Heart left ventricle (tissue), 16 donors: ENCODE measurements at regions not wholly inside any gene's neighbourhood (a gene's known extent, or its start where the extent isn't known, plus 50 kb on each side); places are given as distances from the start of the nearest gene placed in this dataset.

Experiments
- ATAC-seq, 4 donors: fragments of 200-7000 bp; cut with Tn5 transposase; one replicate each; pipeline ENCODE4 v1.9.1; 2020 to 2022; ENCODE audit warnings: moderate library complexity in 4 of 4, mild to moderate bottlenecking in 3 of 4, moderate number of reproducible peaks in 1 of 4
- DNase-seq, 5 donors: peaks; one replicate each; pipeline ENCODE4 v3.0.0-alpha.2; 2020
- H3K27ac ChIP-seq, 12 donors: fragments of 200-600 bp; sonication (generic) in 4 of 12; one replicate each; pipeline versions ENCODE4 v1.5.0 to v1.8.0; 2016 to 2022; ENCODE audit warnings: mild to moderate bottlenecking in 2 of 12
- H3K27me3 ChIP-seq, 9 donors: fragments of 200-600 bp; sonication (generic) in 2 of 9; one replicate each; pipeline versions ENCODE4 v1.5.1 to v1.8.0; 2016 to 2022; ENCODE audit warnings: mild to moderate bottlenecking in 3 of 9
- H3K36me3 ChIP-seq, 9 donors: fragments of 200-600 bp; sonication (generic) in 2 of 9; one replicate each; pipeline versions ENCODE4 v1.5.0 to v1.8.0; 2018 to 2022; ENCODE audit warnings: mild to moderate bottlenecking in 2 of 9
- H3K4me1 ChIP-seq, 12 donors: fragments of 200-600 bp; sonication (generic) in 4 of 12; one replicate each; pipeline versions ENCODE4 v1.5.0 to v1.8.0; 2016 to 2022; ENCODE audit warnings: mild to moderate bottlenecking in 3 of 12
- H3K4me3 ChIP-seq, 12 donors: fragments of 200-600 bp; sonication (generic) in 4 of 12; one replicate each; pipeline versions ENCODE4 v1.5.0 to v1.8.0; 2017 to 2022; ENCODE audit warnings: mild to moderate bottlenecking in 9 of 12, moderate library complexity in 4 of 12
- H3K9me3 ChIP-seq, 12 donors: fragments of 200-600 bp; sonication (generic) in 4 of 12; one replicate each; pipeline versions ENCODE4 v1.5.0 to v1.8.0; 2016 to 2022; ENCODE audit warnings: mild to moderate bottlenecking in 1 of 12
- CTCF ChIP-seq, 12 donors: fragments of 200-600 bp; sonication (generic) in 4 of 12; IDR thresholded peaks; one replicate each; pipeline versions ENCODE4 v1.5.0 to v1.8.0; 2018 to 2022; ENCODE audit warnings: antibody characterized with exemption in 12 of 12, mild to moderate bottlenecking in 5 of 12
- POLR2A ChIP-seq, 2 donors: fragments of 450-650 bp; IDR thresholded peaks; one replicate each; pipeline ENCODE4 v1.6.1; 2017; ENCODE audit warnings: antibody characterized with exemption in 2 of 2, mild to moderate bottlenecking in 2 of 2, moderate library complexity in 2 of 2
- WGBS, 4 donors: extraction: QIAGEN DNeasy Blood & Tissue Kit in 2 of 4; methylation state at CpG; one replicate each; pipeline versions ENCODE4 v1.1.5 to v1.1.7; 2013 to 2018; 5-methylcytosine and 5-hydroxymethylcytosine counted together
- intact Hi-C, 10 donors: fragments of 100-400 bp; cut with DNase I; formaldehyde crosslinking; loops; one replicate each; pipeline versions ENCODE4 v1.11.1 to v1.14.2; 2022
- donor health status: ischemic (EF 13 %, LVEDD 7.1; RV severe dilation, severe dysfunction).
- donor health status: healthy with polysubstance abuse.
- donor health status: DM: no; HTN: yes; CAD: no.
- donor health status: DM: no; HTN: no; CAD: no.
- donor health status: ischemic (EF 25% LVEDD 6.9; RV normal size, moderate dysfunction).
- donor health status: ischemic (EF 25% LVEDD 5.7; RV mildly dilated, moderate dysfunction).
- donor health status: healthy.
- donor health status: DM: yes; HTN: yes; CAD: no.
- donor health status: ischemic (EF 35%, LVEDD 5.7; RV mildly dilated, moderate dysfunction).
- donor health status: nonischemic (EF 11% LVEDD 7.7; RV severe dilation, severe dysfunction).
- donor health status: DM: yes; HTN: yes; CAD: no.
- donor health status: PGD.
- donor health status: ischemic (EF 29% LVEDD 5.4; RV normal size, mild dysfunction).
- donor health status: nonischemic (EF 23%, LVEDD 6.1; RV moderate dilation, normal function).

- no peaks in the 10 kb centered on the region for H3K27me3 ChIP-seq
- H3K4me1 ChIP-seq = no peaks in the 10 kb centered on the region
- no peak overlapping the region for H3K27ac ChIP-seq
- DNase-seq (no peak), ATAC-seq (no peak)
- no peak for TF ChIP-seq POLR2A (IDR thresholded peaks at IDR 0.05)
- no peak for TF ChIP-seq CTCF (IDR thresholded peaks at IDR 0.05)
- intact Hi-C loops = no loop called here
- H3K36me3 ChIP-seq = no peaks in the 10 kb centered on the region
- 73 to 88% (median 84%) methylated on average over 3 of the region's 3 CpGs for WGBS, 4 donors
- no peak overlapping the region for H3K4me3 ChIP-seq
- H3K9me3 ChIP-seq = peaks cover 0 to 16% (median 0%) of the 10 kb centered on the region in 12 donors
Measured at GRCh38 chrX:25389266-25389665, 373.5 kb upstream of the ARX start.

GRCh38 chrX:25383196-25383595 is 367.4 kb upstream of the ARX start:
- Histone ChIP-seq H3K9me3 (no peaks in the 10 kb centered on the region), H3K27me3 (no peaks in the 10 kb centered on the region), H3K36me3 (no peaks in the 10 kb centered on the region), H3K4me3 (no peak overlapping the region), H3K27ac (no peak overlapping the region), H3K4me1 (no peaks in the 10 kb centered on the region)
- DNase-seq (no peak), ATAC-seq (no peak)
- 49 to 70% (median 62%) methylated on average over 3 of the region's 3 CpGs for WGBS, 4 donors
- no peak for TF ChIP-seq POLR2A (IDR thresholded peaks at IDR 0.05)
- TF ChIP-seq CTCF (IDR thresholded peaks at IDR 0.05) = no peak
- intact Hi-C loops = no loop called here

DNA sequence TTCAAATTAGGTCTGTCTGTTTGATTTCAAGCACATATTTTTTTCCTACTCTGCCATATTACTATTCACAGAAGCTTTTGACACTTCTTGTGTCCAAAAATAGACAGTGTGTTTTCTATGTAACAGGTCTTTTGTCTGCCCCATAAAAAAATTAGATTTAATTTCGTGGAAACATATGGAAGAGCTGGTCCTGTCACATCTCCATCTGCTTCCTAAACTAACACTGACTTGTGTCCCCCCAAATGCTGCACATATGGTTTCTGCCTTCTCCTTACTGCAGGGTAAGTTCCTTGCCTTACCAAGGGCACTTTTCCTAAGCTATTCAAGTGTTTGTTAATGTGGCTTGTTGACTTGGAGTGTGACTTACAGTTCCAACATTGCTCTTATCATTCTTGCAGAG is 340.7 kb upstream of the ARX start:
- DNase-seq = no peak
- Histone ChIP-seq H3K4me1 (no peaks in the 10 kb centered on the region), H3K36me3 (no peaks in the 10 kb centered on the region), H3K27ac (no peak overlapping the region), H3K4me3 (no peak overlapping the region), H3K27me3 (no peaks in the 10 kb centered on the region), H3K9me3 (no peaks in the 10 kb centered on the region)
- intact Hi-C loops = no loop called here
- ATAC-seq = no peak
- WGBS, 4 donors = 7 to 25% (median 18%) methylated on average over 1 of the region's 1 CpG
- no peak for TF ChIP-seq POLR2A (IDR thresholded peaks at IDR 0.05)
- TF ChIP-seq CTCF (IDR thresholded peaks at IDR 0.05) = no peak

DNA sequence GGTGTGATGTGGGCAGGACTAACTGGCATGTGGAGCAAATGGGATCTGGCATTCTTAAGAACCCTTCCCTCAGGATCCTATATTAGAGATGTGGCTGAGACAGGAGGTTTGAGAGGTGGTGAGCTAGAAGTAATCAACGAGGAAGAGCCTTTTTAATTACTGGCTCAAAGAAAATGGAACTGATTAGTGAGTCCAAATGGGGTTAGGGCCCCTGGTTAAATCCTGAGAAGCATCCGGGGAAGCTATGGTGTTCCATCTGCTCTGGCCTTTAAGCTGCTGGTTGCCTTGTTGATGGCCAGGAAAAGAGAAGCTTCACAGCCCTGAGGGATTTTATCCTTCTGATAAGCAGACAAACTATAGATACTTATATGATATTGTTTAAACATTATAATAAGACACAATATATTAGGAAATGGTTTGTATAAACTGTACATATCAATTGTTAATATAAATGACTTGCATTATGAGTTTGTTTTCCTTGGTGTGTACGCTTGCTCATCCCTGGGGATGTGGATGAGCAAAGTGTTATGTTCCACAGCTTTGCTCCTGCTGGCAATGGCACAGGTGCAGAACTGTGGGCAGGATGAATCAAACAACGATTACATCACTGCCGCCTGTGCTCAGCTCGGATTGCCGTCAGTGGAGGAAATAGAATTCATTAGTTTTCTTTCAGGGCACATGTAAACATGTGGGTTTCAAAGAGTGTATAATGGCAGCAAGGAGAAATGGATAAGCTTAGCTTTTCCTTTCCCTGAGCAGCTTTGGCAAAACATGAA is 328.6 kb upstream of the ARX start:
- Histone ChIP-seq H3K4me1 (no peaks in the 10 kb centered on the region), H3K36me3 (no peaks in the 10 kb centered on the region), H3K4me3 (no peak overlapping the region), H3K27me3 (no peaks in the 10 kb centered on the region), H3K27ac (no peak overlapping the region), H3K9me3 (peaks cover 0 to 10% (median 0%) of the 10 kb centered on the region in 12 donors)
- 56 to 69% (median 65%) methylated on average over 7 of the region's 7 CpGs for WGBS, 4 donors
- intact Hi-C loops = no loop called here
- no peak for ATAC-seq
- TF ChIP-seq CTCF (IDR thresholded peaks at IDR 0.05) (no peak), POLR2A (IDR thresholded peaks at IDR 0.05) (no peak)
- DNase-seq = no peak
